IMR-90 (cell line): ENCODE measurements at regions not wholly inside any gene's neighbourhood (a gene's known extent, or its start where the extent isn't known, plus 50 kb on each side); places are given as distances from the start of the nearest gene placed in this dataset.

Experiments used
- ATAC-seq: fragments of 200-7000 bp; cut with Tn5 transposase; 2 replicates; pipeline ENCODE4 v1.9.1; 2020; ENCODE audit warnings: low read depth, mild to moderate bottlenecking, moderate library complexity
- BruUV-seq: library from RNA; stranded (reverse); fragments of 400-500 nt; replicated peaks from 2 replicates; lab custom pipeline; 2021; lab: Mats Ljungman, UMichigan
- CTCF ChIA-PET: fragments of 300-600 bp; formaldehyde crosslinking; extraction: SDS; loops from one replicate; lab custom pipeline; 2021; ENCODE audit warnings: antibody characterized with exemption; lab: Yijun Ruan, JAX
- POLR2A ChIA-PET: fragments of 300-600 bp; sonication (Branson Sonifier 250); formaldehyde crosslinking; loops from one replicate; lab custom pipeline; 2022; ENCODE audit warnings: antibody characterized with exemption; ENCODE audit not compliant: unreplicated experiment; lab: Charles Lee
- DNase-seq: peaks from one replicate; pipeline ENCODE4 v3.0.0; 2013
- H2AFZ ChIP-seq: replicated peaks from 2 replicates; pipeline ENCODE3; 2013; ENCODE audit warnings: low read length, mild to moderate bottlenecking; ENCODE audit not compliant: poor library complexity
- H2AK5ac ChIP-seq: 2 replicates; pipeline ENCODE4 v1.6.1; 2013; ENCODE audit warnings: low read depth, low read length, inconsistent platforms
- H2AK9ac ChIP-seq: replicated peaks from 2 replicates; pipeline ENCODE3; 2013; ENCODE audit warnings: mild to moderate bottlenecking, low read depth, low read length, moderate library complexity; ENCODE audit not compliant: poor library complexity
- H2BK120ac ChIP-seq: 2 replicates; pipeline ENCODE4 v1.6.1; 2013; ENCODE audit warnings: low read depth, low read length, inconsistent platforms
- H2BK15ac ChIP-seq: 3 replicates; pipeline ENCODE4 v1.6.1; 2013; ENCODE audit warnings: low read depth, low read length, inconsistent platforms
- H2BK20ac ChIP-seq: 2 replicates; pipeline ENCODE4 v1.6.1; 2013; ENCODE audit warnings: low read depth, mild to moderate bottlenecking, inconsistent platforms, low read length, moderate library complexity
- H2BK5ac ChIP-seq: 2 replicates; pipeline ENCODE4 v1.6.1; 2013; ENCODE audit warnings: mild to moderate bottlenecking, low read depth, low read length, inconsistent platforms; ENCODE audit not compliant: poor library complexity, severe bottlenecking
- H3K14ac ChIP-seq: replicated peaks from 2 replicates; pipeline ENCODE4 v1.6.1; 2013; ENCODE audit warnings: low read depth, low read length, inconsistent platforms
- H3K18ac ChIP-seq: 2 replicates; pipeline ENCODE4 v1.6.1; 2013; ENCODE audit warnings: low read depth, low read length, control low read depth
- H3K23ac ChIP-seq: 2 replicates; pipeline ENCODE4 v1.6.1; 2013; ENCODE audit warnings: low read depth, low read length, inconsistent platforms
- H3K27ac ChIP-seq: 2 replicates; pipeline ENCODE4 v1.5.1; 2013; ENCODE audit warnings: mild to moderate bottlenecking, control low read depth, low read length; ENCODE audit not compliant: insufficient read depth
- H3K27me3 ChIP-seq: 2 replicates; pipeline ENCODE4 v1.6.1; 2013; ENCODE audit warnings: low read length; ENCODE audit not compliant: control insufficient read depth, insufficient read depth
- H3K36me3 ChIP-seq: 2 replicates; pipeline ENCODE4 v1.6.1; 2013; ENCODE audit warnings: low read length, mixed read lengths; ENCODE audit not compliant: control insufficient read depth, insufficient read depth
- H3K4ac ChIP-seq: 2 replicates; pipeline ENCODE4 v1.6.1; 2013; ENCODE audit warnings: low read depth, low read length, inconsistent platforms
- H3K4me1 ChIP-seq: 2 replicates; pipeline ENCODE4 v1.6.1; 2013; ENCODE audit warnings: low read length, mixed read lengths; ENCODE audit not compliant: control insufficient read depth, insufficient read depth
- H3K4me2 ChIP-seq: 2 replicates; pipeline ENCODE4 v1.6.1; 2013; ENCODE audit warnings: low read depth, mild to moderate bottlenecking, control low read depth, low read length, moderate library complexity
- H3K4me3 ChIP-seq: 2 replicates; pipeline ENCODE4 v1.5.1; 2013; ENCODE audit warnings: low read depth, mild to moderate bottlenecking, control low read depth, low read length, moderate library complexity; ENCODE audit not compliant: insufficient read depth
- H3K56ac ChIP-seq: 2 replicates; pipeline ENCODE4 v1.6.1; 2013; ENCODE audit warnings: low read length, inconsistent platforms; ENCODE audit not compliant: insufficient read depth; ENCODE audit errors: extremely low read depth
- H3K79me1 ChIP-seq, 2 experiments: 2 replicates each; pipeline ENCODE4 v1.6.1; 2013; ENCODE audit warnings: low read length in 2 of 2, inconsistent platforms in 1 of 2, low read depth in 1 of 2
- H3K9ac ChIP-seq: 2 replicates; pipeline ENCODE4 v1.6.1; 2013; ENCODE audit warnings: low read depth, low read length, control low read depth
- H3K9me1 ChIP-seq: 2 replicates; pipeline ENCODE4 v1.6.1; 2013; ENCODE audit warnings: low read length, inconsistent platforms; ENCODE audit not compliant: insufficient read depth
- H3K9me3 ChIP-seq: 2 replicates; pipeline ENCODE4 v1.6.1; 2013; ENCODE audit warnings: low read length; ENCODE audit not compliant: control insufficient read depth, insufficient read depth
- H4K20me1 ChIP-seq: 2 replicates; pipeline ENCODE4 v1.6.1; 2013; ENCODE audit warnings: low read length, inconsistent platforms; ENCODE audit not compliant: insufficient read depth
- H4K5ac ChIP-seq: 2 replicates; pipeline ENCODE4 v1.6.1; 2013; ENCODE audit warnings: mild to moderate bottlenecking, low read depth, low read length, control low read depth
- H4K8ac ChIP-seq, 2 experiments: 2 replicates each; pipeline ENCODE4 v1.6.1; 2013; ENCODE audit warnings: low read depth in 2 of 2, low read length in 2 of 2, control low read depth in 1 of 2, inconsistent platforms in 1 of 2
- H4K91ac ChIP-seq: 2 replicates; pipeline ENCODE4 v1.6.1; 2013; ENCODE audit warnings: low read depth, low read length, inconsistent platforms; ENCODE audit not compliant: insufficient read depth
- BHLHE40 ChIP-seq: fragments of 150-350 bp; IDR thresholded peaks from 2 replicates; pipeline ENCODE4 v1.6.1; 2016; ENCODE audit warnings: mild to moderate bottlenecking, low read depth, low read length
- CEBPB ChIP-seq: IDR thresholded peaks from 2 replicates; pipeline ENCODE4 v1.6.1; 2012; ENCODE audit warnings: low read depth, low read length, improper control_type of control experiment
- CHD1 ChIP-seq: IDR thresholded peaks from 2 replicates; pipeline ENCODE4 v1.6.1; 2012; ENCODE audit warnings: low read depth, low read length, improper control_type of control experiment
- CTCF ChIP-seq: conservative IDR thresholded peaks from 2 replicates; pipeline ENCODE4 v1.5.1; 2012; ENCODE audit warnings: mild to moderate bottlenecking, low read depth, low read length, improper control_type of control experiment
- ELK1 ChIP-seq: fragments of 150-350 bp; IDR thresholded peaks from 2 replicates; pipeline ENCODE4 v1.6.1; 2016; ENCODE audit warnings: low read depth, mild to moderate bottlenecking, low read length, moderate library complexity, borderline replicate concordance
- FOS ChIP-seq: fragments of 150-350 bp; IDR thresholded peaks from 2 replicates; pipeline ENCODE4 v1.6.1; 2016; ENCODE audit warnings: low read depth, low read length
- MAFK ChIP-seq: IDR thresholded peaks from 2 replicates; pipeline ENCODE4 v1.6.1; 2012; ENCODE audit warnings: low read depth, low read length, improper control_type of control experiment
- MAZ ChIP-seq: IDR thresholded peaks from 2 replicates; pipeline ENCODE4 v1.6.1; 2012; ENCODE audit warnings: low read depth, mild to moderate bottlenecking, low read length, improper control_type of control experiment, moderate library complexity, borderline replicate concordance
- MXI1 ChIP-seq: IDR thresholded peaks from 2 replicates; pipeline ENCODE4 v1.6.1; 2012; ENCODE audit warnings: low read depth, mild to moderate bottlenecking, low read length, moderate library complexity, borderline replicate concordance
- NFE2L2 ChIP-seq: fragments of 150-350 bp; IDR thresholded peaks from 2 replicates; pipeline ENCODE4 v1.6.1; 2016; ENCODE audit warnings: low read depth, mild to moderate bottlenecking, low read length
- POLR2A ChIP-seq: IDR thresholded peaks from 2 replicates; pipeline ENCODE4 v1.6.1; 2012; ENCODE audit warnings: mild to moderate bottlenecking, low read depth, low read length
- RAD21 ChIP-seq: IDR thresholded peaks from 2 replicates; pipeline ENCODE4 v1.6.1; 2012; ENCODE audit warnings: low read length, improper control_type of control experiment
- RCOR1 ChIP-seq: IDR thresholded peaks from 2 replicates; pipeline ENCODE4 v1.6.1; 2012; ENCODE audit warnings: mild to moderate bottlenecking, low read length, improper control_type of control experiment; ENCODE audit not compliant: insufficient replicate concordance
- RFX5 ChIP-seq: IDR thresholded peaks from 2 replicates; pipeline ENCODE4 v1.8.0; 2012; ENCODE audit warnings: low read depth, mild to moderate bottlenecking, low read length, moderate library complexity
- SMC3 ChIP-seq: fragments of 150-350 bp; IDR thresholded peaks from 2 replicates; pipeline ENCODE4 v1.6.1; 2016; ENCODE audit warnings: low read depth, mild to moderate bottlenecking, antibody characterized with exemption, low read length, moderate library complexity
- USF2 ChIP-seq: fragments of 150-350 bp; IDR thresholded peaks from 2 replicates; pipeline ENCODE4 v1.6.1; 2017; ENCODE audit warnings: mild to moderate bottlenecking, antibody characterized with exemption, low read length, low read depth
- WGBS, 2 experiments: methylation state at CpG; one replicate each; pipeline versions ENCODE4 v1.1.5 to v1.1.7; 2013; ENCODE audit warnings: missing lambda C conversion rate in 2 of 2; ENCODE audit not compliant: insufficient read length in 1 of 2; ENCODE audit errors: extremely low coverage in 2 of 2; 5-methylcytosine and 5-hydroxymethylcytosine counted together
- dilution Hi-C: fragments of 300-500 bp; cut with HindIII; formaldehyde crosslinking; loops from one replicate; pipeline ENCODE4 v1.14.3; 2018; ENCODE audit warnings: low sequenced_read_pairs; ENCODE audit not compliant: unreplicated experiment
- in situ Hi-C: fragments of 300-500 bp; cut with MboI; formaldehyde crosslinking; loops from 3 replicates; pipeline ENCODE4 v1.14.3; 2019; ENCODE audit warnings: low sequenced_read_pairs, inconsistent platforms, mixed read lengths
- intact Hi-C: fragments of 100-400 bp; cut with micrococcal nuclease; formaldehyde crosslinking; loops from 2 replicates; pipeline ENCODE4 v1.10.0; 2022

GRCh38 chr15:50821476-50821875, 56.0 kb upstream of the SPPL2A start:
- Histone ChIP-seq H3K4me2 (no peak overlapping the region), H3K9me3 (no peaks in the 10 kb centered on the region), H3K18ac (no peak overlapping the region), H3K9me1 (no peaks in the 10 kb centered on the region), H3K27me3 (peaks cover 10% of the 10 kb centered on the region), H3K36me3 (no peaks in the 10 kb centered on the region), H4K20me1 (no peaks in the 10 kb centered on the region), H4K8ac (no peak overlapping the region), H4K5ac (no peak overlapping the region), H3K79me1 (no peaks in the 10 kb centered on the region), H3K23ac (no peak overlapping the region), H3K27ac (no peak overlapping the region), H3K14ac (no peak overlapping the region), H2AK5ac (no peak overlapping the region), H2AK9ac (no peak overlapping the region), H2AFZ (no peak overlapping the region), H3K9ac (no peak overlapping the region), H2BK20ac (no peak overlapping the region), H2BK120ac (no peak overlapping the region), H4K91ac (no peak overlapping the region), H3K4ac (no peak overlapping the region), H2BK15ac (no peak overlapping the region), H2BK5ac (no peak overlapping the region), H3K4me1 (no peaks in the 10 kb centered on the region), H3K56ac (no peak overlapping the region), H3K4me3 (no peak overlapping the region)
- POLR2A ChIA-PET: no interaction called here
- no peak for TF ChIP-seq BHLHE40
- no peak for TF ChIP-seq RFX5
- no peak for TF ChIP-seq SMC3
- TF ChIP-seq MAZ: no peak
- no peak for TF ChIP-seq USF2
- no peak for TF ChIP-seq POLR2A
- TF ChIP-seq FOS: no peak
- TF ChIP-seq CTCF: no peak
- no peak for TF ChIP-seq RCOR1
- TF ChIP-seq ELK1: no peak
- no peak for TF ChIP-seq CEBPB
- TF ChIP-seq CHD1: no peak
- TF ChIP-seq MXI1: no peak
- no peak for TF ChIP-seq NFE2L2
- no peak for TF ChIP-seq MAFK
- no peak for TF ChIP-seq RAD21
- intact Hi-C loops: no loop called here
- WGBS, 2 experiments: 17% methylated on average over 1 of the region's 3 CpGs; no CpG with 5 or more reads in 1 of the 2 experiments
- CTCF ChIA-PET: no interaction called here
- dilution Hi-C loops: no loop called here
- no peak for ATAC-seq
- no TSS peak for BruUV-seq
- in situ Hi-C loops: no loop called here
- no peak for DNase-seq
